BLaER1 treated with 17β-estradiol and CSF1 and Interleukin-3, amounts not matched to agents 10 nM and 100 nM (cell line): ENCODE measurements at regions not wholly inside any gene's neighbourhood (a gene's known extent, or its start where the extent isn't known, plus 50 kb on each side); places are given as distances from the start of the nearest gene placed in this dataset.

Source experiments
- H3K27ac ChIP-seq, 11 experiments: shearing (Covaris generic); formaldehyde crosslinking; 2 replicates each; pipeline ENCODE4 v1.8.1; 2022
- H3K27me3 ChIP-seq, 11 experiments: shearing (Covaris generic); formaldehyde crosslinking; 2 replicates each; pipeline ENCODE4 v1.8.1; 2022
- H3K36me3 ChIP-seq, 11 experiments: shearing (Covaris generic); formaldehyde crosslinking; 2 replicates each; pipeline ENCODE4 v1.8.1; 2022
- H3K4me1 ChIP-seq, 10 experiments: shearing (Covaris generic); formaldehyde crosslinking; 2 replicates each; pipeline ENCODE4 v1.8.1; 2022
- H3K4me2 ChIP-seq, 11 experiments: shearing (Covaris generic); formaldehyde crosslinking; 2 replicates each; pipeline ENCODE4 v1.8.1; 2022
- H3K4me3 ChIP-seq, 10 experiments: shearing (Covaris generic); formaldehyde crosslinking; 2 replicates each; pipeline ENCODE4 v1.8.1; 2022
- H3K9ac ChIP-seq, 11 experiments: shearing (Covaris generic); formaldehyde crosslinking; 2 replicates each; pipeline ENCODE4 v1.8.1; 2022
- H3K9me3 ChIP-seq, 11 experiments: shearing (Covaris generic); formaldehyde crosslinking; replicated peaks in 1 of 11; 2 replicates each; pipeline ENCODE4 v1.8.1; 2022
- H4K20me1 ChIP-seq, 11 experiments: shearing (Covaris generic); formaldehyde crosslinking; 2 replicates each; pipeline ENCODE4 v1.8.1; 2022
- Cebpa-rat ChIP-seq, 11 experiments: shearing (Covaris generic); IDR thresholded peaks; 2 replicates each; pipeline ENCODE4 v1.8.1; 2022

DNA sequence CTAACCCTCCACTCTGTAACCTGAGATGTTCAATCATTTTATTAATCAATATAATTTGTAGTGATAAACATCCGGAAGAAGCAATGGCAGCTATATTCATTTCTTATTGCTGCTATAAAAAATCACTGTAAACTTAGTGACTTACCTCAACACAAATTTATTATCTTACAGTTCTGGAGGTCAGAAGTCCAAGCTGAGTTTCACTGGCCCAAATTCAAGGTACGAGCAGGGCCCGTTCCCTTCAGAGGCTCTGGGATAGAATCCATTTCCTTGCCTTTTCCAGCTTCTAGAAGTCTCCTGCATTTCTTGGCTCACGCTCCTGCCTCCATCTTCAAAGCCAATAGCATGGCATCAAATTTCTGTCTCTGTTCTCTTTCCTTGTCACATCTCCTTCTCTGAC is 279.5 kb upstream of the SP8 start:
- H3K27ac ChIP-seq, result no peak overlapping the region
- H3K27me3 ChIP-seq, result no peaks in the 10 kb centered on the region
- H3K9ac ChIP-seq, result no peak overlapping the region
- H3K9me3 ChIP-seq, result no peaks in the 10 kb centered on the region
- H4K20me1 ChIP-seq, result no peaks in the 10 kb centered on the region
- TF ChIP-seq Cebpa-rat (IDR thresholded peaks at IDR 0.05), result no peak
- no peaks in the 10 kb centered on the region for H3K36me3 ChIP-seq
- no peak overlapping the region for H3K4me3 ChIP-seq
- no peak overlapping the region for H3K4me2 ChIP-seq
- H3K4me1 ChIP-seq, result no peaks in the 10 kb centered on the region

DNA sequence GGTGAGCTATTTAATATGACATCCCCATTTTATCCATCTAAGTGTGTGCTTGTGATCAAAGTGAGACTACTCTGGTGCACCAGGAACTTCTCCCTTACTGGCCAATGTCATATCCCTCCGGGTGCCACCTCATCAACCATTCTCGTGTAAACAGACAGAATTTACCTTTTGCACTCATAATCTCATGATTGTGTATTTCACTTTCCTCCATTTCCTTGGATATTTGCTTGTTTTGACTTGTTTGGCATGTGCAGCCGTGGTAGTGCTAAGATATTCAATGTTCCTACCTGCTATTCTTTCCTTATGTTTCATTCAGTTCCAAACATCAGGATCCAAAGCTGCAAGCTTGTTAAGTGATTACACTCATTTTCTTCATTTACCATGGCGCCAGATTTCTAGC is 280.5 kb upstream of the SP8 start:
- Histone ChIP-seq H3K9me3 (no peaks in the 10 kb centered on the region), H3K27me3 (no peaks in the 10 kb centered on the region), H3K9ac (no peak overlapping the region), H4K20me1 (no peaks in the 10 kb centered on the region), H3K4me3 (no peak overlapping the region), H3K36me3 (no peaks in the 10 kb centered on the region), H3K4me2 (no peak overlapping the region), H3K27ac (no peak overlapping the region), H3K4me1 (no peaks in the 10 kb centered on the region)
- TF ChIP-seq Cebpa-rat (IDR thresholded peaks at IDR 0.05), result no peak

DNA sequence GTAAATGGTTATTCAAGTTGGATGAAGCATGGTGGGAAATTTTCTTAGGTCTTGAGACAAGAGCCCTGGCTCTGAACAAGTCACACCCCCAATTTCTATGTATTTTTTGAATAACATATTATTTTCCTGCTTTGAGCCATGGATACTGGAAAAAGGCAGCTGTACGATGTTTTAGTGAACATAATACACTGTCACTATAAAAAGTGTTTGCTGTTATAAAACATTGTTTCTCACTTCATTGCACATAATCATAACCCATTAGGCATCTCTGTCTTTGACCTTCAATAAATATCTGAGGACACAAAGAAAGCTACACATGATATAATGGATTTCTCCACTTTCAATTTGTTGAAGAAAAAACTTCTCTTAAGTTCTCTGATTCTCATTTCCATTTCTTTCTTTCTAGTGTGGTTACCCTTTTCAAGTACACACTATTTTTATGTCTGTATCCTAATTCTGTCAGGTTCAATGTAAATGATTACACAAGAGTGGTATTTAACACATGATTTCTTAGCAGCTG is 283.9 kb upstream of the SP8 start:
- Histone ChIP-seq H3K4me2 (no peak overlapping the region), H3K27me3 (no peaks in the 10 kb centered on the region), H4K20me1 (no peaks in the 10 kb centered on the region), H3K9me3 (no peaks in the 10 kb centered on the region), H3K27ac (no peak overlapping the region), H3K4me3 (no peak overlapping the region), H3K9ac (no peak overlapping the region), H3K4me1 (no peaks in the 10 kb centered on the region), H3K36me3 (no peaks in the 10 kb centered on the region)
- TF ChIP-seq Cebpa-rat (IDR thresholded peaks at IDR 0.05), result no peak

DNA sequence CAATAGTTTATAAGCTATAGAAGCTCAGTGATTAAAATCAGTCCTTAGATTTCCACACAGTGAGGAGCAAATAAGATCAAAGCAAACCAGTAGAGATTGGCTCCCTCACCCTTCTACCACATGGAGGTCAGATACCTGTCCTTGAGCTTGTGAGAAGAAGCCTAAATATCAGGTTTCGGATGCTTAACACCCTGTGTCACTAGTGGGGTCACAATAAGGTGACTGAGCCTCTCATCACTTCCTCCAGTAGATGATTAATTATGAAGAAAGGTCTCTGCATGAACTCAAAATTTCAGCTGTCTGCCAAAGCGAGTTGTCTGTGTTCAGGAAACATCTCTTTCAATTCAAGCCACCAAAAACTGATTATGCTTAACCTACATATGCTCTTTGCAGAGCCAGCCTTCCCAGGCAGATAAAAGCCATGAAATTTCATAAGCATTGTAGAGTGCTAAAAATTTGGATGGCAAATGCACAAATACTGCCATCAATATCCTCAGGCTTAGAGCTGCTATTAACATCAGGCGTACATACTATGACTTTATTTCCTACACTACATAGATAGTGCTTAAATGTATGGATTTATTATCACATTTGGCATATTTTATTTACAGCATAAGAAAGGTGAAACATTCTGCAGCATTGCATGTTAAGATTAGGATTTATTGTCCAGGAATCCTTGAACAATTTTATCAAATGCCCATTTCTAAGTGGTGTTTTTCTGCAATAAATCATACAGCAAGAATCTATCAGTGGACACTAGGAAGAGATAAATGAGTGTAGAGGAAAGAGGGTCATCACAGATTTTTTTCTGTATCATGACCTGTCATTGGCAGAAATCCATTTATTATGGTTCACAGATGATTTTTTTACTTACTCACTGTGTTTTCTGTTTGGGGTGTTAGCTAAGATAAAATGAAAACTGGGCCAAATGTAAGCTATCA is 285.1 kb upstream of the SP8 start:
- Histone ChIP-seq H4K20me1 (no peaks in the 10 kb centered on the region), H3K27me3 (no peaks in the 10 kb centered on the region), H3K9me3 (no peaks in the 10 kb centered on the region), H3K4me1 (no peaks in the 10 kb centered on the region), H3K4me3 (no peak overlapping the region), H3K9ac (no peak overlapping the region), H3K36me3 (no peaks in the 10 kb centered on the region), H3K27ac (no peak overlapping the region), H3K4me2 (no peak overlapping the region)
- TF ChIP-seq Cebpa-rat (IDR thresholded peaks at IDR 0.05), result no peak

DNA sequence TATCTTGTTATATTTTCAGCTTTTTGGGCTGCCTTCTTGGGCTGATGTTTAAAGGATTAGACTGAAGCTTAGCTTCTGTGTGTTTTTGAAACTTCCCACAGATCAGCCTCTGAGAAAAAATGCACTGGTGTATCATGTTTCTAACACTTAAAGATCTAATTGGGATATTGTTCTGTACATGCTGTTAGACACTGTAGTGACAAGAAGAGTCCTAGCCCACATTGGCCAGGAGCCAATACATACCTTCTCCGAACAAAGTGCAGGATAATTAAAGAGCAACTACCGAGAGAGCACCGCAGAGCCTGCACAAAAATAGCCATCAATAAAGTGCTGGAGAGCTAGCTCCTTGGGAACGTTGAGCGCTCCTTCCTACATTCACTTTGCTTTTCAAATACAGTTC is 289.4 kb upstream of the SP8 start:
- H3K36me3 ChIP-seq, result no peaks in the 10 kb centered on the region
- no peak for TF ChIP-seq Cebpa-rat (IDR thresholded peaks at IDR 0.05)
- no peaks in the 10 kb centered on the region for H4K20me1 ChIP-seq
- H3K4me1 ChIP-seq, result no peaks in the 10 kb centered on the region
- no peak overlapping the region for H3K9ac ChIP-seq
- H3K4me3 ChIP-seq, result no peak overlapping the region
- no peaks in the 10 kb centered on the region for H3K9me3 ChIP-seq
- no peaks in the 10 kb centered on the region for H3K27me3 ChIP-seq
- no peak overlapping the region for H3K27ac ChIP-seq
- H3K4me2 ChIP-seq, result no peak overlapping the region

DNA sequence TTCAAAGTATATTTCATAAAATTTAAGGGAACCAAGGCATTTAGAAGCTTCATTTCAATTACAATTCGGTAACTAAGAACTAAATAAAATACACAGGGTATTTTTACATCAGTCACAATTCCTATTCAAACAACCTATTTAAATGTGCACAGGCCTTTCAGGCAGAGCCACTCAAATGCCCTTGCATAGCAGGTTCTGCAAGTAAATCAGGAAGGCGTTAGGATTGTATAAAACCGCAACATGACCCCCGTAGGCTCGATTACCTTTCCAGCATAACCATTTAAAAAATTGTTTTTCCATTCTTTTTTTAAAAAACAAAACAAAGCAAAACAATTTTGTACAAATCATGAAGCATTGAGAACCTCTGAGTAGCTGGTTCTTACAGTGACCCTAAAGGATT is 289.9 kb upstream of the SP8 start:
- H3K27me3 ChIP-seq, result no peaks in the 10 kb centered on the region
- H3K9ac ChIP-seq, result no peak overlapping the region
- H3K4me2 ChIP-seq, result no peak overlapping the region

DNA sequence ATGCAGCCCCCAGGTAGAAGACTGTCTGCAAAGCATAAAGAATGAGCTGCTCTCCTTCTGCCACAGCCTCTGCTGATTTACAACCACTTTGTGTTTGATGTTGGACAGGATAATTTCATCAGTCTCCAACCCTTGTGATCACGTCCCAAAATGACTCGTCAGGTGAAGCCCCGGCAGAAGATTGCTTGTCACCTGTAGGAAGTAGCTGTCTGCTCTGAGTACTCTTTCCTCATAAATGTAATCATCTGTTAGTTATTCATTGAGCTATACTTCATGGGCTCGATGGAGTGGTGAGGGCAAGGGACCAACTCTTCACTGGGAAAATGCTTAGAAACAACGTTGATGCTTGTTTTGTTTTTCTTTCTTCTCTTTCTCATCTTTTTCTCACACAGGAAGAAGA is 290.9 kb upstream of the SP8 start:
- Histone ChIP-seq H4K20me1 (no peaks in the 10 kb centered on the region), H3K4me3 (no peak overlapping the region), H3K4me1 (no peaks in the 10 kb centered on the region), H3K9me3 (no peaks in the 10 kb centered on the region), H3K9ac (no peak overlapping the region), H3K27me3 (no peaks in the 10 kb centered on the region), H3K27ac (no peak overlapping the region), H3K4me2 (no peak overlapping the region), H3K36me3 (no peaks in the 10 kb centered on the region)
- no peak for TF ChIP-seq Cebpa-rat (IDR thresholded peaks at IDR 0.05)

More for the DNA sequence above, 289.9 kb upstream of the SP8 start:
- H3K4me3 ChIP-seq, result no peak overlapping the region
- H3K9me3 ChIP-seq, result no peaks in the 10 kb centered on the region
- no peak overlapping the region for H3K27ac ChIP-seq
- H4K20me1 ChIP-seq, result no peaks in the 10 kb centered on the region
- no peaks in the 10 kb centered on the region for H3K4me1 ChIP-seq
- TF ChIP-seq Cebpa-rat (IDR thresholded peaks at IDR 0.05), result no peak
- no peaks in the 10 kb centered on the region for H3K36me3 ChIP-seq

DNA sequence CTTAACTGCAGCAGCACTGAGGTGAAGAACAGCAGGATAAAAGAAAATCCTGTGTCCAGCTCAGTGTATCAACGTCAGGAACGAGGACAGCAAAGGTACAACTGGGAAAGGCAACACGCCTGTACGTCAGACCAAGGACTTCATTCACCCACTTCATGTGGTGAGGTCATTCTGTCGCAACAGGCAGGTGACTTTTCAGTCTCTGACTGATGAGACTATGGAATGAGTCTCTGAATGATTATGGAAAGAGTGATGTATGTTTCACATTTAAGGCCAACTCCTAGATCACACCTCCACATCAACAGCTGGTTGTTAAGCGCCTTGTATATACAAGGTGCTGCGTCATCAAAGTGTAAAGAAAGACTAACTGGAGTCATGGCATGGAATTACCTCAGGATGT is 297.6 kb upstream of the SP8 start:
- Histone ChIP-seq H3K4me3 (no peak overlapping the region), H3K9ac (no peak overlapping the region), H3K4me1 (no peaks in the 10 kb centered on the region), H3K9me3 (no peaks in the 10 kb centered on the region), H3K27ac (no peak overlapping the region), H3K4me2 (no peak overlapping the region), H3K36me3 (no peaks in the 10 kb centered on the region), H4K20me1 (no peaks in the 10 kb centered on the region), H3K27me3 (no peaks in the 10 kb centered on the region)
- no peak for TF ChIP-seq Cebpa-rat (IDR thresholded peaks at IDR 0.05)

DNA sequence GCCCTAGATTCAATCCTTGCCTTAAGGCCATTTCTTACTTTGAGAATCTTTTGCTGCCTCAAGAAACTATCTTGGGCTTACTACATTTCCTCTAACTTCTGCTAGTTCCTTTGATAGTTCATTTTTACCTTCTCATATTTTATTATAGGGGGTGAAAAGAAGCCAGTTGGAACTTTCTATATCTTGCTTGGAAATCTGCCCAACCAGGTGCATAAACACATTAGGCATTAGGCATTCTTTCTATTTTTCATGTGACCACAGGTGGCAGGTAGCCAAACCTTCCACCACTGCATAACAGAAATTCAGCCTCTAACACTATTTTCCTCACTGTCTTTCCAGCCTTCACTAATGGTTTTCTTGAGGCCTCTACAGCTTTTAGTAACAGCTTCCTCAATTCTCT is 300.0 kb upstream of the SP8 start:
- no peak for TF ChIP-seq Cebpa-rat (IDR thresholded peaks at IDR 0.05)
- no peak overlapping the region for H3K4me2 ChIP-seq
- no peak overlapping the region for H3K4me3 ChIP-seq
- H3K36me3 ChIP-seq, result no peaks in the 10 kb centered on the region
- no peaks in the 10 kb centered on the region for H4K20me1 ChIP-seq
- H3K4me1 ChIP-seq, result no peaks in the 10 kb centered on the region
- no peak overlapping the region for H3K27ac ChIP-seq
- no peak overlapping the region for H3K9ac ChIP-seq
- H3K27me3 ChIP-seq, result no peaks in the 10 kb centered on the region
- H3K9me3 ChIP-seq, result no peaks in the 10 kb centered on the region

DNA sequence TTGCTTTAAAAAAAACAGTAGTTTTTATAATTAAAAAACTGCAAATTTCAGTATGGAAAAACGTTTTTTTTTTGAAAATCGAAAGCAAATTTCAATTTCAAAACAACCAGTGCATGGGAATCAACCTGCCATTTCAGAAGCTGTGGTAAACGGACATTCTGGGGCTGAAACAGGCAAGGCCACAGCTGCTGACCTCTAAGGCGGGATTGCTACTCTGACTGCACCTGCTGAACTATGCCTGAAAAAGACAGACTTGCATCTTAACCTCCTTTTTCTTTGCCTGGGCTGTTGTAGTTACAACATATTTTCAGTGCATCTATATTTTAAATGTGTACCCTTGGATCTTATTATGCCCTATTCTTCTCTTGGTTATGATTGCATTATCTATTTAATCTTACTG is 303.0 kb upstream of the SP8 start:
- Histone ChIP-seq H3K4me2 (no peak overlapping the region), H3K27me3 (no peaks in the 10 kb centered on the region), H3K9me3 (no peaks in the 10 kb centered on the region), H3K36me3 (no peaks in the 10 kb centered on the region), H3K4me3 (no peak overlapping the region), H3K9ac (no peak overlapping the region), H3K27ac (no peak overlapping the region), H4K20me1 (no peaks in the 10 kb centered on the region), H3K4me1 (no peaks in the 10 kb centered on the region)
- TF ChIP-seq Cebpa-rat (IDR thresholded peaks at IDR 0.05), result no peak
